ENCODE measurements at regions not wholly inside any gene's neighbourhood (a gene's known extent, or its start where the extent isn't known, plus 50 kb on each side); places are given as distances from the start of the nearest gene placed in this dataset.

DNA sequence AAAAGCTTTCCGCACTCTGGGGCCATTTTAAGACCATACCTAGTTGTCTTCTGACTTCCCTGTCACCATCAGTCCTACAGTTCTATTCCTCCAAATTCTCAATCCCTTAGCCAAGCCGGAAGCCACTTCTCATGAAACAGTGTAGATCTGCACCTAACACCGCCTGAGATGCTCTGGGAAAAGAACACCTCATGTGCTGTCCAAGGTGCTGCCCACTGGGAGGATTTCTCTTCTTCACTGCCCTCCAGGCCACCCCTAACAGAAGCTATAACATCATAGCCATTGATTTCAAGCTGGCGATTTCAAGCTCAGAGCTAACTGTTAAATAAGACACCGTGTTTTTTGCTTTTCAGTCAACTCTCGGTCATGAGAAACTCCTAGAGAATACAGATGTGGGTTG is 559.3 kb downstream of the CCDC171 start:
- H3F3A ChIP-seq (ENCODE audit: insufficient read depth, low read length) = no peaks in the 10 kb centered on the region
- no peaks in the 10 kb centered on the region for H3K79me2 ChIP-seq (ENCODE audit: insufficient read depth, low read length)
- no peak overlapping the region for H3K9ac ChIP-seq (ENCODE audit: low read length)
- no peaks in the 10 kb centered on the region for H3K9me2 ChIP-seq (ENCODE audit: low read depth, low read length)
- H3K36me3 ChIP-seq (ENCODE audit: insufficient read depth, low read length) = no peaks in the 10 kb centered on the region
- no peak overlapping the region for H3K4me3 ChIP-seq (ENCODE audit: low read depth, low read length, poor library complexity, severe bottlenecking)
- H3K27ac ChIP-seq (ENCODE audit: low read depth, low read length, poor library complexity, severe bottlenecking) = no peak overlapping the region
- no peak overlapping the region for H2AFZ ChIP-seq (ENCODE audit: low read length)
- H3K4me2 ChIP-seq (ENCODE audit: low read length) = no peak overlapping the region
- TF ChIP-seq EZH2 (IDR thresholded peaks at IDR 0.05; ENCODE audit: borderline replicate concordance, low read length) = no peak
- H3K4me1 ChIP-seq (ENCODE audit: insufficient read depth, low read length, severe bottlenecking) = no peaks in the 10 kb centered on the region
- no peaks in the 10 kb centered on the region for H3K9me3 ChIP-seq (ENCODE audit: low read length)
- H4K20me1 ChIP-seq (ENCODE audit: insufficient read depth, low read length) = no peaks in the 10 kb centered on the region
- no peaks in the 10 kb centered on the region for H3K27me3 ChIP-seq (ENCODE audit: insufficient read depth, low read length)

DNA sequence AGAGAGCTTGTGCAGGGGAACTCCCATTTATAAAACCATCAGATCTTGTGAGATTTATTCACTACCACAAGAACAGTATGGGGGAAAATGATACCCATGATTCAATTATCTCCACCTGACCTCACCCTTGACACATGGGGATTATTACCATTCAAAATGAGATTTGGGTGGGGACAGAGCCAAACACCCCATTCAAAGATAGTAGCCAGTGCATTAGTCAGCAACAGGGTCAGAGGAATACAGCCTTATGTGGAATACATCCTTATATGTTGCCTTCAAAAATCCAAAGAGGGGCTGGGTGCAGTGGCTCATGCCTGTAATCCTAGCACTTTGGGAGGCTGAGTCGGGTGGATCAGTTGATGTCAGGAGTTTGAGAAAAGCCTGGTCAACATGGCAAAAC is 563.2 kb downstream of the CCDC171 start:
- H3K9me3 ChIP-seq (ENCODE audit: low read length) = no peaks in the 10 kb centered on the region
- H3K79me2 ChIP-seq (ENCODE audit: insufficient read depth, low read length) = no peaks in the 10 kb centered on the region
- H2AFZ ChIP-seq (ENCODE audit: low read length) = no peak overlapping the region
- no peaks in the 10 kb centered on the region for H3K27me3 ChIP-seq (ENCODE audit: insufficient read depth, low read length)
- TF ChIP-seq EZH2 (IDR thresholded peaks at IDR 0.05; ENCODE audit: borderline replicate concordance, low read length) = no peak
- TF ChIP-seq, protein P1, sequence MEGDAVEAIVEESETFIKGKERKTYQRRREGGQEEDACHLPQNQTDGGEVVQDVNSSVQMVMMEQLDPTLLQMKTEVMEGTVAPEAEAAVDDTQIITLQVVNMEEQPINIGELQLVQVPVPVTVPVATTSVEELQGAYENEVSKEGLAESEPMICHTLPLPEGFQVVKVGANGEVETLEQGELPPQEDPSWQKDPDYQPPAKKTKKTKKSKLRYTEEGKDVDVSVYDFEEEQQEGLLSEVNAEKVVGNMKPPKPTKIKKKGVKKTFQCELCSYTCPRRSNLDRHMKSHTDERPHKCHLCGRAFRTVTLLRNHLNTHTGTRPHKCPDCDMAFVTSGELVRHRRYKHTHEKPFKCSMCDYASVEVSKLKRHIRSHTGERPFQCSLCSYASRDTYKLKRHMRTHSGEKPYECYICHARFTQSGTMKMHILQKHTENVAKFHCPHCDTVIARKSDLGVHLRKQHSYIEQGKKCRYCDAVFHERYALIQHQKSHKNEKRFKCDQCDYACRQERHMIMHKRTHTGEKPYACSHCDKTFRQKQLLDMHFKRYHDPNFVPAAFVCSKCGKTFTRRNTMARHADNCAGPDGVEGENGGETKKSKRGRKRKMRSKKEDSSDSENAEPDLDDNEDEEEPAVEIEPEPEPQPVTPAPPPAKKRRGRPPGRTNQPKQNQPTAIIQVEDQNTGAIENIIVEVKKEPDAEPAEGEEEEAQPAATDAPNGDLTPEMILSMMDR (IDR thresholded peaks at IDR 0.05; ENCODE audit: low read length) = no peak
- H3F3A ChIP-seq (ENCODE audit: insufficient read depth, low read length) = no peaks in the 10 kb centered on the region
- H3K9ac ChIP-seq (ENCODE audit: low read length) = no peak overlapping the region
- H3K27ac ChIP-seq (ENCODE audit: low read depth, low read length, poor library complexity, severe bottlenecking) = no peak overlapping the region
- no peaks in the 10 kb centered on the region for H3K4me1 ChIP-seq (ENCODE audit: insufficient read depth, low read length, severe bottlenecking)
- no peaks in the 10 kb centered on the region for H3K9me2 ChIP-seq (ENCODE audit: low read depth, low read length)
- no peaks in the 10 kb centered on the region for H3K36me3 ChIP-seq (ENCODE audit: insufficient read depth, low read length)
- H3K4me3 ChIP-seq (ENCODE audit: low read depth, low read length, poor library complexity, severe bottlenecking) = no peak overlapping the region
- no peak overlapping the region for H3K4me2 ChIP-seq (ENCODE audit: low read length)
- H4K20me1 ChIP-seq (ENCODE audit: insufficient read depth, low read length) = no peaks in the 10 kb centered on the region

DNA sequence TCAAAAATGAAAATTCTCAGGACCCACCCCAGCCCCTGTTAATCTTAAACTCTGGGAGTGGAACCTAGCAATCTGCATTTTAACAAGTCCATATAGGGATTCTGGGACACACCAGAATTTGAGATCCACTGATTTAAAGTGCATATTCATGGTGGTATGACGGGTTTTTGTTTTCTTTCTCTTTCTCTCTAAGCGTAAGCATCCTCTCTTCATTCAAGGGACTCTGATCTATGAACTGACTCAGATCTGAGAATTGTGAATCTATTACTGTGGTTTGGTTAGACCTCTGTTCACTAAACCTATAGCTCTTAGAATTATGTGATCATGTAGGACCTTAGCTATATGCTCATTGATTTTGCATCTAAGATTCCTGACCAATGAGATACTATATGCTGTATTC is 565.2 kb downstream of the CCDC171 start:
- TF ChIP-seq EZH2 (IDR thresholded peaks at IDR 0.05; ENCODE audit: borderline replicate concordance, low read length) = no peak
- TF ChIP-seq, protein P1 (IDR thresholded peaks at IDR 0.05; ENCODE audit: low read length) = no peak
- Histone ChIP-seq H3K4me2 (ENCODE audit: low read length) (no peak overlapping the region), H3K27me3 (ENCODE audit: insufficient read depth, low read length) (no peaks in the 10 kb centered on the region)

More for the DNA sequence above, 565.2 kb downstream of the CCDC171 start:
- Histone ChIP-seq H3K9ac (ENCODE audit: low read length) (no peak overlapping the region), H4K20me1 (ENCODE audit: insufficient read depth, low read length) (no peaks in the 10 kb centered on the region), H3K79me2 (ENCODE audit: insufficient read depth, low read length) (no peaks in the 10 kb centered on the region), H2AFZ (ENCODE audit: low read length) (no peak overlapping the region), H3K9me2 (ENCODE audit: low read depth, low read length) (no peaks in the 10 kb centered on the region), H3F3A (ENCODE audit: insufficient read depth, low read length) (no peaks in the 10 kb centered on the region), H3K4me3 (ENCODE audit: low read depth, low read length, poor library complexity, severe bottlenecking) (no peak overlapping the region), H3K27ac (ENCODE audit: low read depth, low read length, poor library complexity, severe bottlenecking) (no peak overlapping the region), H3K4me1 (ENCODE audit: insufficient read depth, low read length, severe bottlenecking) (no peaks in the 10 kb centered on the region), H3K9me3 (ENCODE audit: low read length) (no peaks in the 10 kb centered on the region), H3K36me3 (ENCODE audit: insufficient read depth, low read length) (no peaks in the 10 kb centered on the region)

Data from OCI-LY1 (cell line).